ENCODE measurements at regions not wholly inside any gene's neighbourhood (a gene's known extent, or its start where the extent isn't known, plus 50 kb on each side); places are given as distances from the start of the nearest gene placed in this dataset.

- DNase-seq (ENCODE audit: low spot score in 2 of 2) (no peak), ATAC-seq (ENCODE audit: low read depth) (no peak)
- Mint-ChIP-seq H3K27me3 (peaks cover 6% of the 10 kb centered on the region), H3K9me3 (no peaks in the 10 kb centered on the region), H3K27ac (no peak overlapping the region), H3K36me3 (no peaks in the 10 kb centered on the region), H3K4me3 (no peak overlapping the region), H3K4me1 (no peaks in the 10 kb centered on the region)
Observed at GRCh38 chr14:71812693-71813092, 119.5 kb upstream of the RGS6 start.

- Mint-ChIP-seq H3K27ac (no peak overlapping the region), H3K4me3 (no peak overlapping the region), H3K27me3 (peaks cover 2% of the 10 kb centered on the region), H3K36me3 (no peaks in the 10 kb centered on the region), H3K9me3 (no peaks in the 10 kb centered on the region), H3K4me1 (no peaks in the 10 kb centered on the region)
- DNase-seq (ENCODE audit: low spot score in 2 of 2) (no peak), ATAC-seq (ENCODE audit: low read depth) (no peak)
Observed at GRCh38 chr14:71815110-71815509, 117.1 kb upstream of the RGS6 start.

- Mint-ChIP-seq H3K27me3 (peaks cover 12% of the 10 kb centered on the region), H3K4me3 (no peak overlapping the region), H3K9me3 (no peaks in the 10 kb centered on the region), H3K27ac (no peak overlapping the region), H3K4me1 (no peaks in the 10 kb centered on the region), H3K36me3 (no peaks in the 10 kb centered on the region)
- DNase-seq (ENCODE audit: low spot score in 2 of 2): no peak
- ATAC-seq (ENCODE audit: low read depth): no peak
Observed at GRCh38 chr14:71824816-71825215, 107.4 kb upstream of the RGS6 start.

GRCh38 chr14:71833476-71833875, 98.8 kb upstream of the RGS6 start:
- H3K36me3 Mint-ChIP-seq: no peaks in the 10 kb centered on the region
- no peaks in the 10 kb centered on the region for H3K4me1 Mint-ChIP-seq
- no peak overlapping the region for H3K4me3 Mint-ChIP-seq
- DNase-seq (ENCODE audit: low spot score in 2 of 2): no peak
- H3K27me3 Mint-ChIP-seq: peaks cover 2% of the 10 kb centered on the region
- no peak for ATAC-seq (ENCODE audit: low read depth)
- peaks cover 8% of the 10 kb centered on the region for H3K9me3 Mint-ChIP-seq
- H3K27ac Mint-ChIP-seq: no peak overlapping the region

- H3K4me3 Mint-ChIP-seq: no peak overlapping the region
- H3K4me1 Mint-ChIP-seq: no peaks in the 10 kb centered on the region
- H3K9me3 Mint-ChIP-seq: peaks cover 8% of the 10 kb centered on the region
- no peaks in the 10 kb centered on the region for H3K36me3 Mint-ChIP-seq
- H3K27ac Mint-ChIP-seq: no peak overlapping the region
- H3K27me3 Mint-ChIP-seq: peaks cover 4% of the 10 kb centered on the region
- ATAC-seq (ENCODE audit: low read depth): no peak
- no peak for DNase-seq (ENCODE audit: low spot score in 2 of 2)
Observed at GRCh38 chr14:71834284-71835204, 97.7 kb upstream of the RGS6 start.

- no peak for DNase-seq (ENCODE audit: low spot score in 2 of 2)
- peaks cover 9% of the 10 kb centered on the region for H3K27me3 Mint-ChIP-seq
- no peak overlapping the region for H3K4me3 Mint-ChIP-seq
- H3K36me3 Mint-ChIP-seq: peaks cover 2% of the 10 kb centered on the region
- no peak for ATAC-seq (ENCODE audit: low read depth)
- H3K4me1 Mint-ChIP-seq: peaks cover 11% of the 10 kb centered on the region
- peaks cover 3% of the 10 kb centered on the region for H3K9me3 Mint-ChIP-seq
- no peak overlapping the region for H3K27ac Mint-ChIP-seq
Observed at GRCh38 chr14:71852181-71852580, 80.0 kb upstream of the RGS6 start.

GRCh38 chr14:71855399-71856036, 76.7 kb upstream of the RGS6 start:
- H3K27ac Mint-ChIP-seq: no peak overlapping the region
- peaks cover 13% of the 10 kb centered on the region for H3K27me3 Mint-ChIP-seq
- peaks cover 14% of the 10 kb centered on the region for H3K9me3 Mint-ChIP-seq
- ATAC-seq (ENCODE audit: low read depth): no peak
- peaks cover 4% of the 10 kb centered on the region for H3K36me3 Mint-ChIP-seq
- no peak for DNase-seq (ENCODE audit: low spot score in 2 of 2)
- H3K4me1 Mint-ChIP-seq: peaks cover 11% of the 10 kb centered on the region
- H3K4me3 Mint-ChIP-seq: no peak overlapping the region

GRCh38 chr14:71856199-71856919, 75.9 kb upstream of the RGS6 start:
- Mint-ChIP-seq H3K36me3 (peaks cover 4% of the 10 kb centered on the region), H3K9me3 (peaks cover 14% of the 10 kb centered on the region), H3K27me3 (peaks cover 13% of the 10 kb centered on the region), H3K27ac (peak overlapping the region; percentile 7), H3K4me3 (peak overlapping the region; percentile 25), H3K4me1 (peaks cover 11% of the 10 kb centered on the region)
- ATAC-seq (ENCODE audit: low read depth): peak; percentile 74
- DNase-seq (ENCODE audit: low spot score in 2 of 2): peak; percentile 3 to 22

GRCh38 chr14:71863049-71863448, 69.2 kb upstream of the RGS6 start:
- no peak for ATAC-seq (ENCODE audit: low read depth)
- no peaks in the 10 kb centered on the region for H3K4me1 Mint-ChIP-seq
- DNase-seq (ENCODE audit: low spot score in 2 of 2): no peak
- H3K36me3 Mint-ChIP-seq: peaks cover 4% of the 10 kb centered on the region
- peaks cover 8% of the 10 kb centered on the region for H3K27me3 Mint-ChIP-seq
- H3K9me3 Mint-ChIP-seq: peaks cover 10% of the 10 kb centered on the region
- H3K4me3 Mint-ChIP-seq: no peak overlapping the region
- H3K27ac Mint-ChIP-seq: no peak overlapping the region

GRCh38 chr14:71863766-71864165, 68.5 kb upstream of the RGS6 start:
- no peak overlapping the region for H3K27ac Mint-ChIP-seq
- H3K9me3 Mint-ChIP-seq: peaks cover 8% of the 10 kb centered on the region
- peaks cover 3% of the 10 kb centered on the region for H3K36me3 Mint-ChIP-seq
- H3K4me3 Mint-ChIP-seq: no peak overlapping the region
- DNase-seq (ENCODE audit: low spot score in 2 of 2) (no peak), ATAC-seq (ENCODE audit: low read depth) (no peak)
- peaks cover 5% of the 10 kb centered on the region for H3K27me3 Mint-ChIP-seq
- H3K4me1 Mint-ChIP-seq: no peaks in the 10 kb centered on the region
